NB4 (cell line): ENCODE measurements at regions not wholly inside any gene's neighbourhood (a gene's known extent, or its start where the extent isn't known, plus 50 kb on each side); places are given as distances from the start of the nearest gene placed in this dataset.

Experiments used
- CTCF ChIP-seq: IDR thresholded peaks from one replicate; pipeline ENCODE4 v1.5.1; 2012; ENCODE audit warnings: low read depth, low read length
- POLR2A ChIP-seq: IDR thresholded peaks from 2 replicates; pipeline ENCODE4 v1.6.1; 2011; ENCODE audit warnings: mild to moderate bottlenecking; ENCODE audit not compliant: insufficient read length; ENCODE audit errors: extremely low read depth

DNA sequence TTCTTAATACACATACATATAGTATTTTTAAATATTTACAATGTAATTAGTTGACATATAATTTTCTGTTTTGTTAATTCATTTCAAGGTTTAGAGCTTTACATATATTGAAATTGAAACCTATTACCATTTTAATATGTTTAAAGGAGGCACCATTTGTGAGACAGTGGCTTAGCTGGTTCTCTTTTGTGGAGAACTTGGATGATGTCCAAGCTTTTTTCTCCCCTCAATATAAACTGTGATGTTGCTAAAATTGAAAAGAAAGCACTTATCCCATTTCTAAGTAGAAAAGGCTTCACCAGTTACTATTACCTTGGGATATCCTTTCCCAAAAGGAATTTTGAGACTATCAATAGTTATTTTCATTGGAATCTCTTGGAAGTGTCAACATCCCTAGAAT lies 707.2 kb downstream of the NTRK3 start:
- TF ChIP-seq CTCF = no peak
- TF ChIP-seq POLR2A = no peak
